GM19043 (cell line): ENCODE measurements at regions not wholly inside any gene's neighbourhood (a gene's known extent, or its start where the extent isn't known, plus 50 kb on each side); places are given as distances from the start of the nearest gene placed in this dataset.
A peak's percentile ranks its signal among the peaks of the same experiment; 100 is the strongest.

Experiments used
- ATAC-seq: cut with Tn5 transposase; IDR thresholded peaks from one replicate; pipeline ENCODE4 v1.9.1; 2021; ENCODE audit warnings: low read depth; ENCODE audit not compliant: unreplicated experiment

DNA sequence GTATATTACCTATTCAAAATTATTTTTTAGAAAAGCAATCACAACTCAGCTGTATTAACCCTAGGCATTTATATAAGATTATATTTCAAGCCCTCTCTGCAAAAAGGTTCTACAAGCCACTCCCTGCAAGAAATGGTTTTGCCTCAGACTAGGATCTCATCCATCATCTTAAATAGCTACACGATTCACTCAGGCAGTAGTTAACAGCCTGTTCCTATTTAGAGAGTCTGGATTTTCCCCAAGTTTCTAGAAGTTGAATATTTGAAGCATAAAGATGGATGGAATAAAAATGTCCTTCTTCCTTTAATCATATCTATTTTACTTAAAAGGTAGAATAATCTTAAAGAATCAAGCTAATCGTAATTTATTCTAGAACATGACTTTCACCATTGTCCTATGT, 167.1 kb upstream of the STK17B start:
- no peak for ATAC-seq

DNA sequence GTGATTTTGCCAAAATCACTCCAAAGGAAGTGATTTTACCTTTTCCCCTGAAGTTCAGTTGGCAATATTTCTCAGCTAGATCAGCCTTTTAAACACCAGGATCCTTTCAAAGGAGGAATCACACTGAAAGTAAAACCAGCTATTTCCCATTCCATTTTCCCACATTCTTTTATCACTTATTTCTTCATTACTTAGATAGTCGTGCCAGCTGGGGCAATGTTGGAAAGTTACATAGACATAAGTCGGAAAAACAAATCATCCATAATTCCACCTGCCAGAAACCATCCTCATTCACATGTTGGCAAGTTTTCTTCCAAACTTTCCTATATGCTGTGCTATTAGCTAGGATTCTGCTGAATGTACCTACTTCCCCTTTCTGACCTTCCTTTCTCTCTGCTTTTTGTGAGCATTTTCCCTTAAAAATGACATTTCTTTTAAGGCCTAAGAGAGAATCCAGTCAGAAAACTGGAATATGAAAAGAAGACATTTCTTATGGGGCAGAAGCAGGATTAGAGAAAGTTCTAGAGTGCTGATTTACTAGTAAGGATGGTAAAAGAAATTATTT, 170.0 kb upstream of the STK17B start:
- ATAC-seq = no peak

DNA sequence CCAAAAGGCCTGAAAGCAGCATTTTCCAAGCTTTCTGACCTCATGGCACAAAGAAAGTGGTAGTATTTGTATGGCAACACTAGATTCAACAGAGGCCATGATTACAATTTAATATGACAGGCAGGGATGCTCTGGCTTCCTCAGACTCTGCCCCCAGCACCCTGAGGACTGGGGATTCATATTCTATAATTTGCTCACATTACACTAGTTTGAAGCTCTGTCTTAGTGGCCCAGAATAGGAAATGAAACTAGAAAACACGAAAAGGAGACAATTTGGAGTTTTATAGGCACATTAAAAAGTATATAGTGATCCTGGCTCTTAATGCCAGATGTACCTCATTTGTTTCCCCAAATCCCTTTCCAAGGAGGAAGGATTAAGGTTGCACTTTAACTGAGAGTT, 173.0 kb upstream of the STK17B start:
- no peak for ATAC-seq

DNA sequence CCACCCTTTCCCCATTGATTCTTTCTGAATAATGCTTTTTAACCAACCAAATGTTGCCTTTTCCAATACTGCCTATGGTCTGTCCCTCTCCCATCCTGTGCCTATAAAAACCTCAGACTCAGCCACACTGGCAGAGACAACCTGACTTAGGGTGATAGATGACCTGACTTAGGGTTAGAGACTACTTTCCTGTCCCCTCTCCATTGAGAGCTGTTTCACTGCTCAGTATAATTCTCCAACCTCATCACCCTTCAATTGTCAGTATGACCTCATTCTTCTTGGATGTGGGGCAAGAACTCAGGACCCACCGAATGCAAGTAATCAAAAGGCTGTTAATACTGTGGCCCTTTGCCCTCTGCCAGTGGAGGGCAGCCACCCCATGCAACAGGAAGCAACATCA, 182.3 kb upstream of the STK17B start:
- no peak for ATAC-seq

DNA sequence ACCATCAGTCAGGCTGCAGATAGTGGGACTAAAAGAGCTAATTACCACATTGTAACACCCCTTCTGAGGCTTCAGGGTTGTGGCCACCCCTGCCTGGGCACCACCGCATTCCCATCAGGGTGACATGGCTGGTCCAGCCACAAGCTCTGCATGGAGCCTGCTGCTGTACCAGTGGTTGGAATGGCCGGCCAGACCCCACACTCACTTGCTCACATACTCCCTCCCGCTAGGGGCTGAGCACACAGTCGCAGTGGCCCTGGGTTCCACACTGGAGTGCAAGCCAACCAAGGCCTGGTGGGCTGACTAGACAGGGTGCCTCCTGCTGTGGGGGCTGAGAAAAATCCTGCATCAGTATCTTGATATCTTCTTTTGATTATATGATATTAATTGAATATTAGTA, 182.8 kb upstream of the STK17B start:
- ATAC-seq = no peak

DNA sequence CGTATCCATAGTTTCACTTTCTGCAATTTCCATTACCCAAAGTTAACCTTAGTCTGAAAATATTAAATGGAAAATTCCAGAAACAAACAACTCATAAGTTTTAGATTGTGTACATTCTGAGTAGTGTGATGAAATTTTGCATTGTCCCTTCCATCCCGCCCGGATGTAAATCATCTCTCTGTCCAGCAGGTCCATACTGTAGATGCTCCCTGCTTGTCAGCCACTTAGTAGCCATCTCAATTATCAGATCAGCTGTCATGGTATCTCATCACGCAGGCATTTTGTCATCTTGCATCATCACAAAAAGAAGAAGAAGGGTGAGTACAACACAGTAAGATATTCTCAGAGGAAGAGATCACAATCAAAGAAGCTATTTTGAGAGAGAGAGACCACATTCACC, 185.0 kb upstream of the STK17B start:
- no peak for ATAC-seq

DNA sequence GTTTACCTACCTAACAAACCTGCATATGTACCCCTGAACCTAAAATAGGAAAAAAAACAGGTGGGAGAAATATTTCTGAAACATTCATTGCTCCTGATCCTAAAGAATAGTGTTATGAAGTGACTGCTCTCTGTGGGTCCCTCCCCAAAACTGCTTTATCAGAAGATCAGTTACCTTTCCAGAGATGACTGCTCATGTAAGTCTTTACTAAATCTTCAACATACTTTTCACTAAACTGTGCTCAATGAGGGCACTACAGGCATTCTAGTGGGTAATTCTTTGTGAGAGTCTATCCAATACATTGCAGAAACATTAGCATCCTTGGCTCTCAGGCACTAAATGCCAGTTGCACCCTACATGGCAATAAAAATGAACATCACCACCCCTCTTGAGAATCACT, 189.3 kb upstream of the STK17B start:
- ATAC-seq = no peak

DNA sequence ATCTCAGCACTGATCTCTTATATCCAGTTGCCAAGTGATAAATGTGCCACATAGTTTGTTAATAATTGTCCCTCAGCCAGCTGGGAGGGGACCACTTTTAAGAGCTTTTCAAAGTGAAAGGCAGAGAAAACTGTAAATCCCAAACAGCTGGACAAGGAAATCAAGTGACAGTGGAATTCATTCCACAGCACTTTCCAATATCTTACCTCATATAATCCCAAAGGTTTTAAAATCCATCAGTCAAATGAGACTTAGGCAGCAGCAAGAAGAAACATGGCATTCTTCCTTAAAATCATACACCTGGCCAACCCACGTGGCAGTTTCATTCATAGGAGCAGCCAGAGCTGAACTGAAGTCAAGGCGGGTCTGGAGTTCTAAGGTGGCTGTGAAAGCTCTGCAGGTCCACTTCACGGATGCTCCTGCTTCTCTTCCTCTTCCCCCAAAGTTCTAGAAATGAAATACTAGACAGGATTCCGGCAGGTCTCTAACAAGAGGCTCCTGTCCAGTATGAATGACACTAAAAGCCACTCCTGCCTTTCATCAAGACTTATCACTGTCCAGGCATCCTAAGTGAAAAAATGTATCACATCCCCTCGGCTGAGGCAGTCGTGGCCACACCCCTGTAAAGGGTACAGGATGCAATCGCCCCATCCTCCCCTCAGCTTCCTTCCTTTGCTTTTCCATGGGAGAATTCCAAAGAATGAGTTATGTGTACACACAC, 190.4 kb upstream of the STK17B start:
- ATAC-seq = no peak

DNA sequence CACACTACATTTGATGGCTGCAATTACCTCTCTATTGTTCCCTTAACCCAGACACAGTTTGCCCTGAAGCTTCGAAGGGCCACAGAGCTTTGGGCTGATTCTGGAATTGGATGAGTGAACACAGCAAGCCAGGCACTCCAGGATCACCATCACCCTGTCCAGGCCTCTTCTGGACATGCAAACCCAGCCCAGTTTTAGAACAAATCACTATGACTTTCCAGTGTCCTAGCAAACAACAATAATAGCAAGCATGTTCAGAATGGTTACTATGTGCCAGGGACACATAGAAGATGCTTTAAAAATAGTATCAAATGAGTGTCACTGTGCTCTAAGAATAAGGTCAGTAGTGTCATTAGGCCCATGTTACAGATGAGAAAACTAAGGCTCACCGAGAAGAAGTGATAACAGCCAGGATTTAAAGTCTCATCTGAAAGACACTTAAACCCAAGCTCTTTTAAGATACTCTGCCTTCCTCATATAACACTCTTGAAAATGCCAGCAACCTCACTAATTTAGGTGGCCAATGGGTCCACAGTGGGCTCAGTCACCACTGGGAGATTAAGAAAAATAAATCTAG, 191.7 kb upstream of the STK17B start:
- no peak for ATAC-seq

DNA sequence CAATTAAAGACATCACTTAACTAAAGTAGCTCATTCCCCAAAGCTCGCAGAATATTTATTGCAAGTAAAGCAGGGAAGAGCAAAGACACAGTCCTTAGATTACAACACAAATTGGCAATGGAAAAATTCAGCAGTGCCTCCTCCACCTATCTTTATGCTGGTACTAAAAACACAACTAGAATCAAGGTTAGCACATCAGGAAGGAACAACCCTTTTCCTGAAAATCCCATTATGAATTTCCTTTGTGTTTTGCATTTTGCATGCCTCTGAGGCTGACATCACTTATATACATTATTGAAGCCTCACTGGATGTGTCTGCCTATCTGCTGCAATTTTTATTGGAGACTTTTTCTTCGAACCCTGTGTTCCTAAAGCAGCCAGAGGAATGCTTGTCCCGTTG, 193.8 kb upstream of the STK17B start:
- no peak for ATAC-seq

DNA sequence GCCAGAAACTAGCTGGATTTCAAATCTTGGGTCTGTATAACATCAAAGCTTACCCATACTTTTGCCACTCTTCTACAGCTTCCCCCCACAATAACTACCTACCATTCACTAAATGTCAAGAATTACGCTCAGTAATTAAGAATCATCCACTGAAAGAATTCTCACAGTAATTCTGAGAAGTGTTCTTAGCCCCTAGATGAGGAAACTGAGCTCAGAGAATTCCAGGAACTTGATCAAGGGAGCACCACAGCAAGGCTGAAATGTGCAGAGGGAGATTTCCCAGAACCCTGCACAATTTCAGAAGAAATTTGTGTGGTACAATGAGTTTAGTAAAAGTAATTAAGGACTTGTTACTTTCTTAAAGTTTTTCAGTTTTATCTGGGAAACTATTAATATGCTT, 194.5 kb upstream of the STK17B start:
- ATAC-seq = no peak

DNA sequence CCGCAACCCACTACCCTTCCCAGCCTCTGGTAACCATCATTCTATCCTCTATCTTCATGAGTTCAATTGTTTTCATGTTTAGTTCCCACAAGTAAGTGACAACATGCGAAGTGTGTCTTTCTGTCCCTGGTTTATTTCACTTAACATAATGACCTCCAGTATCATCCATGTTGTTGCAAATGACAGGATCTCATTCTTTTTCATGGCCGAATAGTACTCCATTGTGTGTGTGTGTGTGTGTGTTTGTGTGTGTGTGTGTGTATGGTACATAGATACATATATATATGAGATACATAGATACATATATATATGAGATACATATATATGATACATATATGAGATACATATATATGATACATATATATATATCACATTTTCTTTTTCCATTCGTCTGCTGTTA, 196.3 kb upstream of the STK17B start:
- ATAC-seq = no peak

DNA sequence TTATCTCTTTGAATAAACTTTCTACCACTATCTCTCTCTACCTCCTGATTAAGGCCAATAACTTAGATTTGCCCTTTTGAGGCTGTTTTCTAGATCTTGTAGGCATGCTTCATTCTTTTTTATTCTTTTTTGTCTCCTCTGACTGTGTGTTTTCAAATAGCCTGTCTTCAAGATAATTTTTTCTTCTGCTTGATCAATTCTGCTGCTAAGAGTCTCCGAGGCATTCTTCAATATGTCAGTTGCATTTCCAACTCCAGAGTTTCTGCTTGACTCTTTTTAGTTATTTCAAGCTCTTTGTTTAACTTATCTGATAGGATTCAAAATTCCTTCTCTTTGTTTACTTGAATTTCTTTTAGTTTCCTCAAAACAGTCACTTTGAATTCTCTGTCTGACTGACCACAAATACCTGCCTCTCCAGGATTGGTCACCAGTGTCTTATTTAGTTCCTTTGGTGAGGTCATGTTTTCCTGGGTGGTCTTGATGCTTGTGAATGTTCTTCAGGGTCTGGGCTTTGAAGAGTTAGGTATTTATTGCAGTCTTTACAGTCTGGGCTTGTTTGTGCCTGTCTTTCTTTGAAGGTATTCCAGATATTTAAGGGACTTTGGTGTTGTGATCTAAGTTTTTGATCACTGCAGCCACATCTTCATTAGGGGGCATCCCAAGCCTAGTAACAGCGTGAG, 197.3 kb upstream of the STK17B start:
- no peak for ATAC-seq

DNA sequence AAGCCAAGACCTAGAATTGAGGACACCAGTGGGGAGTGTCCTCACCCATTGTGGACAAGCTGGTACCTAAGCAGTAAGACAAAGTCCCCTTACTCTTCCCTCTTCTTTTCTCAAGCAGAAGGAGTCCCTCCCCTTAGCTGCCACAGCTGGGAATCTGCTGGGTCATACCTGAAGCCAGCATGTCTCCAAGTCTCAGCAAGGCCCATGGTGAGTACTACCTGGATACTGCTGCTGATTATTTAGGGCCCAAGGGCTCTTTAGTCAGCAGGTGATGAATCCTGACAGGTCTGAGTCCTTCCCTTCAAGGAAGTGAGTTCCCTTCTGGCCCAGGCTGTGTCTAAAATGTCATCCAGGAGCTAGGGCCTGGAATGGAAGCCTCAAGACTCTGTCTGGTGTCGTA, 198.6 kb upstream of the STK17B start:
- ATAC-seq = no peak

DNA sequence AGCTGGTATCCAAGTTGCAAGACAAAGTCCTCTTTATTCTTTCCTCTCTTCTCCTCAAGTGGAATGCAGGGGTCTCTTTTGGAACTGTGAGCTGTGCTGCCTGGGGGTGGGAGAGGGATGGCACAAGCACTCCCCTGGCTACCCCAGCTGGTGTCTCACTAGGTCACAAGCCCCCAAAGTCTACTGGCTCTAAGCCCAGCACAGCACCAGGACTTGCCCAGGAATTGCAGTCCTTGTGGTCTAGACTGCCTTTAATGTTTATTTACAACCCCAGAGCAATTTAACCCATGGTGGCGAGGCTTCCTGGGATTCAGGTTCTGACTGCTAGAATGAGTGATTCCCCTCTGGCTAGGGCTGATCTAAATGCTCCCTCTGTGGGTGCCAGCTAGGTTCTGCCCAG, 199.0 kb upstream of the STK17B start:
- no peak for ATAC-seq

DNA sequence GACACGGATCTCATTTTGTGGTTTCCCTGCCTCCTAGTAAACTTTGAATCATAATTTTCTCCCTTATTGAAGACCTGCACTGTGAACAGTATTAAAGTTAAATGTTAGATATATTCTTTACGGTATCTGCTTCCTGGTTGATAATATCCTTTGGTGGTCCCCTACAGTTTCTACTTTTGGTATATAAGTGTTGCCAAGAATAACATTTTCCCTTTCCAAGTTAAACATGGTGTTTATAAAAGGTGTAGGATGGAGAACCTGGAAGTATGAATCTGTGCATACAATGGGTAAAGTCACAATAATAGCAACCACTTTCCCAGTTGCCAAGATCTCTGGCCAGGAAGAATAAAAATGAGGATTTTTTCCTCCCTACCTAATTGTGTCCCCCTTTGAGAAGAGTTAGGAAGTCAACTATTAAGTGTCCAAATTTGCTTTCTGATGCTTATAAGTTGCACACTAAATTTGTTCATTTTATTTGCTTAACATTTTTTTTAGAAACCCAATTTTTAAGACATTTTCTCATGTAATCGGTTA, 201.0 kb upstream of the STK17B start:
- no peak for ATAC-seq

DNA sequence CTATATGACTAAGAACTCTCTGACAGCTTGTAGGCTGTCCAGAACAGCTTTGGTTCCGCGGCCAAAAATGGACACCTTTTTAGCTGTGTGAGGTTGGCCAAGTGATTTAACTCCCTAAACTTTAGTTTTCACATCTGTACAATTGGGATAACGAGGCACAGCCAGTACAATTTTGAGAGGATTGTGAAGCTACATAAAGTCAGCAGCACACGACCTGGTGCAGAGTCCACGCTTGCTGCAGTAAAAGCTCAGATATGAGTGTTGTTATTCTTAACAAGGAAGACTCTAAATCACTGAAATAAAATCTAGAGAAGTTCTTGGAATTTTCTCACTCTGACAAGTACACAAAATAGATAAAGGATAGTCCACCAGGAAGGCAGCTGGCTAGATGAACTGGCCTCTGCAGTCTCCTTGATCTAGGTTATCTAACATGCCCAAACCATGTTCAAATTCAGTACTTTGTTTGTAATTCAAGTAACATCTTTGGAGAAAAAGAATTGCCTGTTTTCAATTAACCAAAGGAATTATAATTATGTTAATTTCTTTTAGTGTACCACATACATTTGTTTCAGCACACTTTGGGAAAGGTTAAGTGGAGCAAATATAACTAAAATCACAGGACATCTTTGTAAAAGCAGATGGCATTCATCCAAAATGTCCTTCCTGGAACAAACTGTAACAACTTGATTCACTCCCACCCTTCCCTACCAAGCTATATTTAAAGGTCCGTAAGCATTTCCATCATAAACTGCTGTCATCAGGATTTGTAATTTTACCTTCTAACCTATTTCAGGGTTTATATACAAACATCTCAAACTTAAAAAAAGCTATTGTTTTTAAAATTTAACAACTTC, 201.7 kb upstream of the STK17B start:
- no peak for ATAC-seq

DNA sequence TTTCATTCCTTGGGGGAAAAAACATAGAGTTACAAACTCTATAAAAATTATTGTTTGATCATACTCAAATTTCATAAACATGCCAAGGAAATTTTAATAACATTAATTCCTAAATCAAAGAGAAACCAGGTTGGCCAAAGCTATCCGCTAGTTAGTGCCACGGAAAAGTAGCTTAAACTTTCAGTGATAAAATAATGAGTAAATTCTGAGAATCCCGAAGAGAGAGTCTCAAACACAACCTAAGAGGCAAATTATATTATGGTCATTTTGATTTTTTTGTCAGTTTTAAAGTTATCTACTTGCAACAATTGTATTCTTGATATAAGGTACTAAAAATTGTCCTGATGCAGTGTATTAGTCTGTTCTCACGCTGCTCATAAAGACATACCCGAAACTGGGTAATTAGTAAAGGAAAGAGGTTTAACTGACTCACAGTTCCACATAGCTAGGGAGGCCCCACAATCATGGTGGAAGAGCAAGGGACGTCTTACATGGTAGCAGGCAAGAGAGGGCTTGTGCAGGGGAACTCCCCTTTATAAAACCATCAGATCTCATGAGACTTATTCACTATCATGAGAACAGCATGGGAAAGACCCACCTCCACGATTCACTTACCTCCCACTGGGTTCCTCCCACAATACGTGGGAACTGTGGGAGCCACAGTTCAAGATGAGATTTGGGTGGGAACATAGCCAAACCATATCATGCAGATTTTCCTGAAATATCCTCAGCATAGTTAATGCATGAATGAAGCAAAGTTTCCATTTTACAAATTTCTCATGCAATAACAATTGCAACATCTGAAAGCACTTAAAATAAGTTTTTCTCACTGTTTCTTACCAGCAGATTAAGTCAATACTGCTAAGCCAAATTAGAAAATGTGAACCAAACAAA, 205.9 kb upstream of the STK17B start:
- ATAC-seq = peak; percentile 40

DNA sequence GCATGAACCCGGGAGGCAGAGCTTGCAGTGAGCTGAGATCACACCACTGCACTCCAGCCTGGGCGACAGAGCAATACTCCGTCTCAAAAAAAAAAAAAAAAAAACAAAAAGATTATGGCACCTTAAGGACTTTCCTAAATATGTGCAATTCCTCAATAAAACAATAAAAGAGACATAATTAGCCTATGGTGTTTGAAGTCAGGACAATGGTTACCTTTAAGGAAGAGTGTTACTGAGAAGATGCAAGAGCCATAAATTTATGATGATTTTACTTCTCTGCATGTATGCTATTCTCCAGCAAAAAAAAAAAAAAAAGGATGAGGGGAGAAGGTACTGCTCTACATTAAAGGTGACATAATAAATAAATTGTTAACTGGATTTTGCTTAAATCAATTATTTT, 208.2 kb upstream of the STK17B start:
- no peak for ATAC-seq

DNA sequence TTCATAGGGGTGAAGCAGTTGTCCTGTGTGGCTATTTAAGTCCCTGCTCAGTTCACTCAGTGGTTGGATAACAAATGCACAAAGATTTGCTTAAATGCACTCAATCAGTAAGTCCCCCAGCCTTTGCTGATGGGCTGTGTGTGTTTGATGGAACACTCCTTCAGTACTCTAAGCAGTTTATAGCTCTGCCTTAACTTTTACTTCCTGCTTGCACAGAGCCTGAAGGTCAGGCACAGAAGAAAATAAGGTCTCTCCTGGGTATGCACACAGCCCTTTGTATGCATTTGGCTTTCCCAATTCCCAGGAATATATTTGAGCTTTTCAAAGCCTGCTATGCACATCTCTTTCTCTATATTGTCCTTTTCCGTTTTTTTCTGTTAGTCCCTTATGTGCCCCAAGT, 208.7 kb upstream of the STK17B start:
- no peak for ATAC-seq
